Gastroesophageal sphincter (tissue), 4 donors: ENCODE measurements at regions not wholly inside any gene's neighbourhood (a gene's known extent, or its start where the extent isn't known, plus 50 kb on each side); places are given as distances from the start of the nearest gene placed in this dataset.
"Not testable (repeated sequence)": the region's sequence is repeated elsewhere in the genome, so short reads cannot be mapped to it uniquely, and the experiment has no call there.

Experiments used
- ATAC-seq: fragments of 150-250 bp; one replicate; pipeline ENCODE4 v1.9.1; 2016; ENCODE audit warnings: mild to moderate bottlenecking, moderate library complexity
- H3K27ac ChIP-seq, 4 donors: fragments of 200-600 bp; sonication (generic) in 3 of 4; 1 replicate in 3 of 4; 2 replicates in 1 of 4; pipeline ENCODE4 v1.5.1; 2016 to 2019
- H3K27me3 ChIP-seq: fragments of 200-600 bp; sonication (generic); one replicate; pipeline ENCODE4 v1.5.1; 2019
- H3K36me3 ChIP-seq, 2 donors: fragments of 200-600 bp; sonication (generic); one replicate each; pipeline ENCODE4 v1.5.1; 2019; ENCODE audit warnings: control low read depth in 1 of 2
- H3K4me1 ChIP-seq, 3 donors: fragments of 200-600 bp; sonication (generic); 1 replicate in 2 of 3; 2 replicates in 1 of 3; pipeline ENCODE4 v1.5.1; 2016 to 2019; ENCODE audit warnings: control low read depth in 2 of 3
- H3K4me3 ChIP-seq, 2 donors: fragments of 200-600 bp; sonication (generic); one replicate each; pipeline ENCODE4 v1.5.1; 2019; ENCODE audit warnings: mild to moderate bottlenecking in 1 of 2, moderate library complexity in 1 of 2
- H3K9me3 ChIP-seq, 3 donors: fragments of 200-600 bp; sonication (generic); one replicate each; pipeline ENCODE4 v1.5.1; 2017 to 2019; ENCODE audit warnings: control low read depth in 2 of 3
- EP300 ChIP-seq: sonication (generic); formaldehyde crosslinking; IDR thresholded peaks from one replicate; pipeline ENCODE4 v1.6.1; 2017; ENCODE audit warnings: antibody characterized with exemption, mild to moderate bottlenecking
- POLR2A ChIP-seq, 2 donors: fragments of 450-650 bp; IDR thresholded peaks; one replicate each; pipeline ENCODE4 v1.6.1; 2017; ENCODE audit warnings: antibody characterized with exemption in 2 of 2, mild to moderate bottlenecking in 2 of 2, moderate library complexity in 1 of 2
- POLR2AphosphoS5 ChIP-seq: sonication (generic); formaldehyde crosslinking; IDR thresholded peaks from one replicate; pipeline ENCODE4 v1.6.1; 2017; ENCODE audit warnings: antibody characterized with exemption
- WGBS, 2 donors: methylation state at CpG; one replicate each; pipeline ENCODE4 v1.1.5; 2018; ENCODE audit warnings: low coverage in 1 of 2; 5-methylcytosine and 5-hydroxymethylcytosine counted together
- TF ChIP-seq, protein P1 (sequence below), 4 experiments: fragments of 200-600 bp in 2 of 4; fragments of 450-650 bp in 2 of 4; sonication (generic) in 1 of 4; IDR thresholded peaks; one replicate each; pipeline ENCODE4 v1.5.1; 2017 to 2019; ENCODE audit warnings: antibody characterized with exemption in 4 of 4, mild to moderate bottlenecking in 2 of 4, moderate library complexity in 2 of 4

DNA sequence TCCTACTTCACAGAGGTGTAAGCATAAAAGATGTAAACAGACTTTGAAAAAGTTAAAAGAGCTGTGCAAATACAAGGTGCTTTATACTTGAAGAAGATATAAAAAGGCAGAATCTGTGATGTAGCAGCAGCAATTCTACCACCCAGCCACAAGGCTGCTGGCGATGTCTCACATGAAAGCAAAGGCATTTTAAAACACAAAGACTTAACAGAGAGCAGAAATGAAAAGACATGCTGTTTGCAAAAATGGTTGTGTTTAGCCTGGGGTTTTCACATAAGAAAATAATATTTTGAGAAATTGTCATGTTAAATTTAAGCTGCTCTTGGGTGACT lies 85.5 kb upstream of the ZNF800 start:
- no peak overlapping the region for H3K4me3 ChIP-seq
- H3K36me3 ChIP-seq = no peaks in the 10 kb centered on the region
- H3K27me3 ChIP-seq = no peaks in the 10 kb centered on the region
- H3K27ac ChIP-seq = no peak overlapping the region
- WGBS, 2 donors = 5 to 25% methylated on average over 1 of the region's 1 CpG
- no peaks in the 10 kb centered on the region for H3K4me1 ChIP-seq
- H3K9me3 ChIP-seq = no peaks in the 10 kb centered on the region
- TF ChIP-seq POLR2A (IDR thresholded peaks at IDR 0.05) = no peak
- TF ChIP-seq, protein P1, sequence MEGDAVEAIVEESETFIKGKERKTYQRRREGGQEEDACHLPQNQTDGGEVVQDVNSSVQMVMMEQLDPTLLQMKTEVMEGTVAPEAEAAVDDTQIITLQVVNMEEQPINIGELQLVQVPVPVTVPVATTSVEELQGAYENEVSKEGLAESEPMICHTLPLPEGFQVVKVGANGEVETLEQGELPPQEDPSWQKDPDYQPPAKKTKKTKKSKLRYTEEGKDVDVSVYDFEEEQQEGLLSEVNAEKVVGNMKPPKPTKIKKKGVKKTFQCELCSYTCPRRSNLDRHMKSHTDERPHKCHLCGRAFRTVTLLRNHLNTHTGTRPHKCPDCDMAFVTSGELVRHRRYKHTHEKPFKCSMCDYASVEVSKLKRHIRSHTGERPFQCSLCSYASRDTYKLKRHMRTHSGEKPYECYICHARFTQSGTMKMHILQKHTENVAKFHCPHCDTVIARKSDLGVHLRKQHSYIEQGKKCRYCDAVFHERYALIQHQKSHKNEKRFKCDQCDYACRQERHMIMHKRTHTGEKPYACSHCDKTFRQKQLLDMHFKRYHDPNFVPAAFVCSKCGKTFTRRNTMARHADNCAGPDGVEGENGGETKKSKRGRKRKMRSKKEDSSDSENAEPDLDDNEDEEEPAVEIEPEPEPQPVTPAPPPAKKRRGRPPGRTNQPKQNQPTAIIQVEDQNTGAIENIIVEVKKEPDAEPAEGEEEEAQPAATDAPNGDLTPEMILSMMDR (IDR thresholded peaks at IDR 0.05) = no peak
- no peak for TF ChIP-seq EP300
- TF ChIP-seq POLR2AphosphoS5 = no peak
- ATAC-seq = no peak

- H3K27ac ChIP-seq = no peak overlapping the region
- ATAC-seq = no peak
- TF ChIP-seq POLR2A (IDR thresholded peaks at IDR 0.05) = no peak
- TF ChIP-seq, protein P1 (IDR thresholded peaks at IDR 0.05) = no peak
- no peak for TF ChIP-seq EP300
- no peak for TF ChIP-seq POLR2AphosphoS5
- no peaks in the 10 kb centered on the region for H3K36me3 ChIP-seq
- WGBS, 2 donors = 41 to 49% methylated on average over 7 of the region's 7 CpGs
- no peaks in the 10 kb centered on the region for H3K27me3 ChIP-seq
- H3K4me3 ChIP-seq = no peak overlapping the region
- no peaks in the 10 kb centered on the region for H3K4me1 ChIP-seq
- H3K9me3 ChIP-seq = no peaks in the 10 kb centered on the region
These were observed 85.0 kb upstream of the ZNF800 start for GRCh38 chr7:127477295-127478023.

DNA sequence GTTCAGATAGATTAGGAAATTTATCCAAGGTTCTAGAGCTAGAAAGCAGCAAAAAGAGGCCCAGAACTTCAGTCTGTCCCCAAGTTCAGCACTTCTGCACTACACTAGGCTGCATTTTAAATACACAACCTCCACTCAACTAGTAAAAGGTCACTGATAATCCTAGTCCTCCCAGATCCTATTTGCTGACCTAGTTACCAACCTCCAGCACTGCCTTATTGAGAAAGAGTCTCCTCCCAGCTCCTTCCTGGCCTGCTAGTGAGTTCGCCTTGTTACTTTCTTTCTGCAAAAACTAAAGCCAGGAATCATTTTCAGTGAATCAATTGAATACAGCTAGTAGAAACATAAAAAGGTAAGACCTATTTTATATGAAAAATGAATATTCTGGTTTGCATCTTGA lies 84.1 kb upstream of the ZNF800 start:
- Histone ChIP-seq H3K36me3 (no peaks in the 10 kb centered on the region), H3K27me3 (no peaks in the 10 kb centered on the region), H3K27ac (no peak overlapping the region), H3K4me1 (no peaks in the 10 kb centered on the region), H3K9me3 (no peaks in the 10 kb centered on the region), H3K4me3 (no peak overlapping the region)
- TF ChIP-seq POLR2AphosphoS5 = no peak
- 75 to 86% methylated on average over 1 of the region's 1 CpG for WGBS, 2 donors
- no peak for ATAC-seq

DNA sequence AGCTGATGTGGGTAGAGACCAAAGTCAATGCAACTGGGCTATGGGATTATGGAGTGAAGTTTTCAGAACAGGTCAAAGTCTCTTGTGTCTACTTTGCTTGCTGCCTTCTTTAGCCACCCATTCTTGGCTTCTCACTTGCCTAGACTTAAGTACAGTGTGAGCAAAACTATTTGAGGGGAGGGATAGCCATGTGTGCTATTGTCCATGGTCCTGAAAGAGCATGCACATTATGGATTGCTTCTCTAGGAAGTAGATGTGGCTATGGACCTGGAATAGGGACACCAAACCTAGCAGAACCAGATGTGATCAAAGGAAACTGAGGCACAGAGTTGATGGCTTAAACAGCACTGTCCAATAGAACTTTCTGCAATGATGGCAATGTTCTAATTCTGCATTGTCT lies 81.9 kb upstream of the ZNF800 start:
- Histone ChIP-seq H3K4me3 (no peak overlapping the region), H3K4me1 (no peaks in the 10 kb centered on the region), H3K36me3 (no peaks in the 10 kb centered on the region), H3K9me3 (no peaks in the 10 kb centered on the region), H3K27ac (no peak overlapping the region), H3K27me3 (no peaks in the 10 kb centered on the region)
- no peak for TF ChIP-seq POLR2AphosphoS5
- TF ChIP-seq, protein P1 (IDR thresholded peaks at IDR 0.05) = no peak
- TF ChIP-seq POLR2A (IDR thresholded peaks at IDR 0.05) = no peak
- no peak for TF ChIP-seq EP300
- ATAC-seq = no peak

DNA sequence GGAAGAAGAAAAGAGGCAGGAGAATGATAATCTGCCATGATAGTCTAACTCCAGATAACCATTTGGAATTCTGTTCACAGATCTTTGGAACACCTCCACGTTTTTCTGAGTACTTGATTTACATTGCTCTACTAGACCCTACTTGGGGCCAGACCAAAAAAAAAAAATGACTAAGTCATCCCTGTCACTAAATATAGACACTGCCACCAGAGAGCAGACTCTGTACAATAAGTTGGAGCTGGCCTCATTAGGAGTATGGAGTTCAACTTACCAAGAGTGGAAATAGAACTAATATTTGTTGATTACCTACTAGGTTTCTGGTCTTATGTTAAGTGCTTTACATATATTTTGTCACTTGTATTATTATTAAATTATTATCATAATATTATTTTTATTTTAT lies 80.9 kb upstream of the ZNF800 start:
- Histone ChIP-seq H3K27me3 (no peaks in the 10 kb centered on the region), H3K4me1 (no peaks in the 10 kb centered on the region), H3K27ac (no peak overlapping the region), H3K4me3 (no peak overlapping the region), H3K36me3 (no peaks in the 10 kb centered on the region), H3K9me3 (no peaks in the 10 kb centered on the region)
- WGBS, 2 donors = 0 to 22% methylated on average over 1 of the region's 1 CpG
- no peak for ATAC-seq
- TF ChIP-seq, protein P1 (IDR thresholded peaks at IDR 0.05) = no peak
- TF ChIP-seq POLR2A (IDR thresholded peaks at IDR 0.05) (no peak), POLR2AphosphoS5 (no peak), EP300 (no peak)

DNA sequence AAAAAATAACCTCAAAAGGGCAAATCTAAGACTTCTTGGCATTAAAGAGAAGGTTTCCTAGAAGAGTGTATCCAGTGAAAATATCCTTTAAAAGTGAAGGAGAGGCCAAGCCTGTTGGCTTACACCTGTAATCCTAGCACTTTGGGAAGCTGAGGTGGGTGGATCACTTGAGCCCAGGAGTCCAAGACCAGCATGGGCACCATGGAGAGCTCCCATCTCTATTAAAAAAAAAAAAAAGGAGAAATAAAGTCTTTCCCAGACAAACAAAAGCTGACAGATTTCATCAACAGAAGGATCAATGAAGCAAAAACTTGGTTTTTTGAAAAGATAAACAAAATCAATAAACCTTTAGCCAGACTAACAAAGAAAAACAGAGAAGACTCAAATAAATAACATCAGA lies 67.6 kb upstream of the ZNF800 start:
- Histone ChIP-seq H3K27ac (no peak overlapping the region), H3K4me3 (no peak overlapping the region), H3K9me3 (peaks cover 0 to 22% (median 0%) of the 10 kb centered on the region in 3 donors), H3K4me1 (no peaks in the 10 kb centered on the region), H3K36me3 (no peaks in the 10 kb centered on the region), H3K27me3 (no peaks in the 10 kb centered on the region)
- no peak for ATAC-seq
- TF ChIP-seq POLR2A (IDR thresholded peaks at IDR 0.05) = no peak
- TF ChIP-seq EP300 = no peak
- TF ChIP-seq, protein P1 (IDR thresholded peaks at IDR 0.05) = no peak
- no peak for TF ChIP-seq POLR2AphosphoS5

- H3K4me3 ChIP-seq, H3K36me3 ChIP-seq, ATAC-seq, H3K4me1 ChIP-seq, H3K27ac ChIP-seq, H3K27me3 ChIP-seq: not testable (repeated sequence)
- H3K9me3 ChIP-seq = peaks cover 0 to 52% (median 0%) of the 10 kb centered on the region in 3 donors
- 29 to 50% methylated on average over 1 to 2 of the region's 10 CpGs for WGBS, 2 donors
These were observed 58.8 kb upstream of the ZNF800 start for GRCh38 chr7:127451258-127451657.
